ENCODE measurements at regions not wholly inside any gene's neighbourhood (a gene's known extent, or its start where the extent isn't known, plus 50 kb on each side); places are given as distances from the start of the nearest gene placed in this dataset.

GRCh38 chr9:29806937-29807618 lies 2233.8 kb upstream of the C9orf72 start:
- intact Hi-C loops (cut with micrococcal nuclease; ENCODE audit: unreplicated experiment) (no loop called here), in situ Hi-C loops (cut with HindIII; ENCODE audit: extremely low pct_ligation_motif_present, low pct_unique_long_range_greater_than_20kb) (no loop called here)
- H3K4me1 ChIP-seq (ENCODE audit: insufficient read depth, low read length): no peaks in the 10 kb centered on the region
- no peaks in the 10 kb centered on the region for H4K20me1 ChIP-seq (ENCODE audit: insufficient read depth, low read length)
- no peak for TF ChIP-seq SAFB2 (CRISPR knock-in tag; IDR thresholded peaks at IDR 0.05; ENCODE audit: borderline replicate concordance, low read depth)
- POLR2A ChIA-PET: no interaction called here
- no peaks in the 10 kb centered on the region for H3K79me2 ChIP-seq (ENCODE audit: insufficient read depth, low read length)
- no TSS peak for BruUV-seq (replicated peaks)
- no peak overlapping the region for H3K9ac ChIP-seq (ENCODE audit: insufficient read depth, low read depth, low read length)
- no peaks in the 10 kb centered on the region for H3K36me3 ChIP-seq (replicated peaks in 1 of 2; ENCODE audit: control insufficient read depth in 1 of 2, insufficient read depth in 2 of 2, low read length in 2 of 2)
- no peak overlapping the region for H2AFZ ChIP-seq (ENCODE audit: low read length)
- WGBS (ENCODE audit: low lambda C conversion rate): 2% methylated on average over 3 of the region's 3 CpGs
- CTCF ChIA-PET (ENCODE audit: low intra/inter-chr PET ratio, low total read pairs): no interaction called here
- H3K27me3 ChIP-seq (ENCODE audit: control insufficient read depth in 1 of 2, insufficient read depth in 2 of 2, low read length in 2 of 2): no peaks in the 10 kb centered on the region
- peaks cover 44% of the 10 kb centered on the region for H3K9me3 ChIP-seq (ENCODE audit: low read length)
- H3K4me2 ChIP-seq (ENCODE audit: low read depth, low read length): no peak overlapping the region
- no peak overlapping the region for H3K27ac ChIP-seq (ENCODE audit: extremely low read length, insufficient read depth, low read length)
- FAIRE-seq (no peak), DNase-seq (ENCODE audit: low spot score) (no peak), ATAC-seq (no peak)
- no peak overlapping the region for H3K4me3 ChIP-seq (replicated peaks in 1 of 3; ENCODE audit: insufficient read depth in 1 of 3, low read depth in 2 of 3, low read length in 3 of 3)

GRCh38 chr9:29816954-29817703 lies 2243.8 kb upstream of the C9orf72 start:
- Histone ChIP-seq H3K79me2 (ENCODE audit: insufficient read depth, low read length) (no peaks in the 10 kb centered on the region), H3K4me1 (ENCODE audit: insufficient read depth, low read length) (no peaks in the 10 kb centered on the region), H3K27ac (ENCODE audit: extremely low read length, insufficient read depth, low read length) (no peak overlapping the region), H3K9me3 (ENCODE audit: low read length) (peaks cover 44% of the 10 kb centered on the region), H4K20me1 (ENCODE audit: insufficient read depth, low read length) (no peaks in the 10 kb centered on the region), H2AFZ (ENCODE audit: low read length) (no peak overlapping the region), H3K4me2 (ENCODE audit: low read depth, low read length) (no peak overlapping the region), H3K4me3 (replicated peaks in 1 of 3; ENCODE audit: insufficient read depth in 1 of 3, low read depth in 2 of 3, low read length in 3 of 3) (no peak overlapping the region), H3K36me3 (replicated peaks in 1 of 2; ENCODE audit: control insufficient read depth in 1 of 2, insufficient read depth in 2 of 2, low read length in 2 of 2) (no peaks in the 10 kb centered on the region), H3K9ac (ENCODE audit: insufficient read depth, low read depth, low read length) (no peak overlapping the region), H3K27me3 (ENCODE audit: control insufficient read depth in 1 of 2, insufficient read depth in 2 of 2, low read length in 2 of 2) (no peaks in the 10 kb centered on the region)
- no peak for ATAC-seq
- no peak for FAIRE-seq
- DNase-seq (ENCODE audit: low spot score): no peak
- in situ Hi-C loops (cut with HindIII; ENCODE audit: extremely low pct_ligation_motif_present, low pct_unique_long_range_greater_than_20kb): no loop called here
- POLR2A ChIA-PET: no interaction called here
- intact Hi-C loops (cut with micrococcal nuclease; ENCODE audit: unreplicated experiment): no loop called here
- no TSS peak for BruUV-seq (replicated peaks)
- CTCF ChIA-PET (ENCODE audit: low intra/inter-chr PET ratio, low total read pairs): no interaction called here
- 0% methylated on average over 3 of the region's 6 CpGs for WGBS (ENCODE audit: low lambda C conversion rate)
- TF ChIP-seq ZNF570 (CRISPR knock-in tag; IDR thresholded peaks at IDR 0.05; ENCODE audit: borderline replicate concordance): no peak
- TF ChIP-seq ZNF451 (CRISPR knock-in tag; IDR thresholded peaks at IDR 0.05): no peak
- TF ChIP-seq ZNF512 (CRISPR knock-in tag; IDR thresholded peaks at IDR 0.05): no peak
- TF ChIP-seq ZBTB26 (CRISPR knock-in tag; IDR thresholded peaks at IDR 0.05; ENCODE audit: borderline replicate concordance): no peak
- TF ChIP-seq SAFB2 (CRISPR knock-in tag; IDR thresholded peaks at IDR 0.05; ENCODE audit: borderline replicate concordance, low read depth): no peak
- no peak for TF ChIP-seq NFATC3 (CRISPR knock-in tag; IDR thresholded peaks at IDR 0.05)
- TF ChIP-seq NR2C2 (CRISPR knock-in tag; IDR thresholded peaks at IDR 0.05; ENCODE audit: borderline replicate concordance): no peak
- no peak for TF ChIP-seq ZNF878 (CRISPR knock-in tag; IDR thresholded peaks at IDR 0.05)
- TF ChIP-seq SMC3 (IDR thresholded peaks at IDR 0.05; ENCODE audit: low read length): no peak
- TF ChIP-seq PTBP1 (IDR thresholded peaks at IDR 0.05; ENCODE audit: low read depth, low read length, poor library complexity, severe bottlenecking): no peak
- TF ChIP-seq DZIP1 (CRISPR knock-in tag; IDR thresholded peaks at IDR 0.05): no peak
